ENCODE measurements at regions not wholly inside any gene's neighbourhood (a gene's known extent, or its start where the extent isn't known, plus 50 kb on each side); places are given as distances from the start of the nearest gene placed in this dataset.

DNA sequence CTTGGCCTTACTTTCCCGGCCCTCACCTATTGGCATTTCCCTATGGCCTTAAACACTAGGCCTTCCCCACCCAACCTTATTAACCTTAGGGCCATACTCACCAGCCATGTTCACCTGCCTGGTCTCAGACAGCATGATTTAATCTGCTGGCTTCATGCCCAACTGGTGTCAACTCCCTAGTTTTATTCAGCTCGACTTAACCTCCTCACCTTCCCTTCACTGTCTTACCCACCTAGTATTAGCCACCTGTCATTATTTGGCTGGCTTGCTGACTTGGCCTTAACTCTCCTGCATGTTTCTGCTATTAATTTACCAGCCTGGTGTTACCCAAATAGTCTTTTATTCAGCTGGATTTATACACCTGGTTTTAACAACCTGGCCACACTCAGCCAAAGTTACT lies 136.0 kb upstream of the ZSWIM2 start:
- TF ChIP-seq, protein P1, sequence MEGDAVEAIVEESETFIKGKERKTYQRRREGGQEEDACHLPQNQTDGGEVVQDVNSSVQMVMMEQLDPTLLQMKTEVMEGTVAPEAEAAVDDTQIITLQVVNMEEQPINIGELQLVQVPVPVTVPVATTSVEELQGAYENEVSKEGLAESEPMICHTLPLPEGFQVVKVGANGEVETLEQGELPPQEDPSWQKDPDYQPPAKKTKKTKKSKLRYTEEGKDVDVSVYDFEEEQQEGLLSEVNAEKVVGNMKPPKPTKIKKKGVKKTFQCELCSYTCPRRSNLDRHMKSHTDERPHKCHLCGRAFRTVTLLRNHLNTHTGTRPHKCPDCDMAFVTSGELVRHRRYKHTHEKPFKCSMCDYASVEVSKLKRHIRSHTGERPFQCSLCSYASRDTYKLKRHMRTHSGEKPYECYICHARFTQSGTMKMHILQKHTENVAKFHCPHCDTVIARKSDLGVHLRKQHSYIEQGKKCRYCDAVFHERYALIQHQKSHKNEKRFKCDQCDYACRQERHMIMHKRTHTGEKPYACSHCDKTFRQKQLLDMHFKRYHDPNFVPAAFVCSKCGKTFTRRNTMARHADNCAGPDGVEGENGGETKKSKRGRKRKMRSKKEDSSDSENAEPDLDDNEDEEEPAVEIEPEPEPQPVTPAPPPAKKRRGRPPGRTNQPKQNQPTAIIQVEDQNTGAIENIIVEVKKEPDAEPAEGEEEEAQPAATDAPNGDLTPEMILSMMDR (IDR thresholded peaks at IDR 0.05), result no peak
- TF ChIP-seq POLR2AphosphoS5 (IDR thresholded peaks at IDR 0.05) (no peak), EP300 (IDR thresholded peaks at IDR 0.05) (no peak)

Measured in upper lobe of left lung (tissue), 4 donors.